ENCODE measurements at regions not wholly inside any gene's neighbourhood (a gene's known extent, or its start where the extent isn't known, plus 50 kb on each side); places are given as distances from the start of the nearest gene placed in this dataset.

DNA sequence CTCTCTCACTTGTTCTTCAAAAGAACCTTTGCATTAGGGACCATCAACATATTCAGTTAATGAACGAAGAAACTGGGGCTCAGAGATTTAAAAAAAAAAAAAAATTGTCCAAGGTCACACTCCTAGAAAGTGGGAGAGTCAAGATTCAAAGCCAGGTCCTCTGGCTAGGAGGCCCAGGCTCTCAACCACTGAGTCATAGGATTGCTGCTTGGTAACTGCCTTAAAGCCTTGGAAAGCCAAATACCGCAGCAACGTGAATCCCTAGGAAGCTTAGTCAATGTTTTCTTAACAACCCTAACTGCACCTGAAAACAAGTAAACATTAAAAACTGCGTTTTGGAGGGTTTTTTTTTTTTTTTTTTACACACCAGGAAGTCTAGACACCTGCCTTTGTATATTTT lies 156.8 kb downstream of the WNT5A start:
- no peak for TF ChIP-seq POLR2A (IDR thresholded peaks at IDR 0.05)
- no peak for TF ChIP-seq POLR2AphosphoS5 (IDR thresholded peaks at IDR 0.05)
- TF ChIP-seq, protein P1, sequence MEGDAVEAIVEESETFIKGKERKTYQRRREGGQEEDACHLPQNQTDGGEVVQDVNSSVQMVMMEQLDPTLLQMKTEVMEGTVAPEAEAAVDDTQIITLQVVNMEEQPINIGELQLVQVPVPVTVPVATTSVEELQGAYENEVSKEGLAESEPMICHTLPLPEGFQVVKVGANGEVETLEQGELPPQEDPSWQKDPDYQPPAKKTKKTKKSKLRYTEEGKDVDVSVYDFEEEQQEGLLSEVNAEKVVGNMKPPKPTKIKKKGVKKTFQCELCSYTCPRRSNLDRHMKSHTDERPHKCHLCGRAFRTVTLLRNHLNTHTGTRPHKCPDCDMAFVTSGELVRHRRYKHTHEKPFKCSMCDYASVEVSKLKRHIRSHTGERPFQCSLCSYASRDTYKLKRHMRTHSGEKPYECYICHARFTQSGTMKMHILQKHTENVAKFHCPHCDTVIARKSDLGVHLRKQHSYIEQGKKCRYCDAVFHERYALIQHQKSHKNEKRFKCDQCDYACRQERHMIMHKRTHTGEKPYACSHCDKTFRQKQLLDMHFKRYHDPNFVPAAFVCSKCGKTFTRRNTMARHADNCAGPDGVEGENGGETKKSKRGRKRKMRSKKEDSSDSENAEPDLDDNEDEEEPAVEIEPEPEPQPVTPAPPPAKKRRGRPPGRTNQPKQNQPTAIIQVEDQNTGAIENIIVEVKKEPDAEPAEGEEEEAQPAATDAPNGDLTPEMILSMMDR (IDR thresholded peaks at IDR 0.05) = no peak
- Histone ChIP-seq H3K27me3 (no peaks in the 10 kb centered on the region), H3K9me3 (no peaks in the 10 kb centered on the region), H3K27ac (no peak overlapping the region), H3K36me3 (no peaks in the 10 kb centered on the region), H3K4me1 (no peaks in the 10 kb centered on the region), H3K4me3 (no peak overlapping the region)
- intact Hi-C loops (cut with DNase I; ENCODE audit: low total_unique reads) = no loop called here
- peak in 1 of 2 donors; percentile 19 for DNase-seq (ENCODE audit: low spot score in 2 of 2)

DNA sequence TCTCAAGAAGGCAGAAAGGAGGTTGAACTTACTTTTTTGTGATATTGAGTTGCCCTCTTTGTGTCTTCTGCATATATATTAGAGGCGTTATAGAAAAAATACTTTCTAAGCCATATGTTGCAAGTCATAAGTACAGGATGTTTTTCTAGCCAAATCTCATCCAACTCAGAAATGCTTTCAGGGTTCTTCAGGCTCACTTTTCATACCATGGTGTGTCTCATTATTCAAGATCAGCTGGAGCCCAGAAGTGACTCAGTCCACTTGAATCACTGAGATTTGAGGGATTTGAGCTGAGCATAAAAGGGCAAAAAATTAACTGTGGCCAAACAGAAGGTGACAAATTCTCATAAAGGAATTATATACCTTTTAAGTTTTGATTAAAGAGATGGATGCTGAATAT lies 157.3 kb downstream of the WNT5A start:
- Histone ChIP-seq H3K4me3 (no peak overlapping the region), H3K27ac (no peak overlapping the region), H3K9me3 (no peaks in the 10 kb centered on the region), H3K36me3 (no peaks in the 10 kb centered on the region), H3K4me1 (no peaks in the 10 kb centered on the region), H3K27me3 (no peaks in the 10 kb centered on the region)
- DNase-seq (ENCODE audit: low spot score in 2 of 2) = no peak
- no peak for TF ChIP-seq POLR2A (IDR thresholded peaks at IDR 0.05)
- TF ChIP-seq POLR2AphosphoS5 (IDR thresholded peaks at IDR 0.05) = no peak
- TF ChIP-seq, protein P1 (IDR thresholded peaks at IDR 0.05) = no peak
- intact Hi-C loops (cut with DNase I; ENCODE audit: low total_unique reads) = no loop called here

DNA sequence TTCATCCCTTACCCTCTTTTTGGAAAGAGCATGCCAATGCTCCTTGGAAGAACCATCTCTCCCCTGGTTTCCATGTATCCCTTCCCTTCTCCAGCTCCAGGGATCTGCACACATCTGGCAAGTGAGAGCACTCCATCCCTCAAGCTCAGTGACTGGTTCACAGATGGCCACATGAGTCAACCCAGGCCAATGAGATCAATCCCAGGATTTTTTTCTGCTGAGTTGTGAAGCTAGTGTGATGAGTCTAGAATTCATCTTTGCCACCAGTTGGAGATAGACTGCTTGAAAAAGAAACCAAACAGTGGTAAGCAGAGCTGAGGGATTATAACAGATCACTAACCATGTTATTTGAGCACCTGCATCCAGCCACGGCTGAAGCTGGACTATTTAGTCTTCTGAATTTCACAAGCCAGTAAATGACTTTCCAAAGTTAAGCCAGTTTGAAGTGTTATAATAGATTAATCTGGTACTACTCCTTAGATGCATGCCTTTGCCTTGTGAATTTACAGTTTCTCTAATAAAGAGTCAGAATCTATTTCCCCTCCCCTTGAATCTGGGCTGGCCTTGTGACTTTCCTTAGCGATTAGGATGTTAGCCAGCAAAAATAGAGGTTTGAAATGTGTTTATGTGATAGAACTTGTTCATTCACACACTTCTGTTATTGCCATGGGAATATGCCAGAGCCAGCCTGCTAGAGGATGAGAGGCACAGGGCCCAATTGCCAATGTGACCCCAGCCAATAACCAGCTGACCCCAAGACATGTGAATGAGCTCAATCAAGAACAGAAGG lies 159.8 kb downstream of the WNT5A start:
- Histone ChIP-seq H3K27ac (no peak overlapping the region), H3K36me3 (no peaks in the 10 kb centered on the region), H3K27me3 (no peaks in the 10 kb centered on the region), H3K4me1 (no peaks in the 10 kb centered on the region), H3K4me3 (no peak overlapping the region), H3K9me3 (no peaks in the 10 kb centered on the region)
- TF ChIP-seq POLR2A (IDR thresholded peaks at IDR 0.05) (no peak), POLR2AphosphoS5 (IDR thresholded peaks at IDR 0.05) (no peak)
- TF ChIP-seq, protein P1 (IDR thresholded peaks at IDR 0.05) = no peak
- intact Hi-C loops (cut with DNase I; ENCODE audit: low total_unique reads) = no loop called here
- DNase-seq (ENCODE audit: low spot score in 2 of 2) = no peak

DNA sequence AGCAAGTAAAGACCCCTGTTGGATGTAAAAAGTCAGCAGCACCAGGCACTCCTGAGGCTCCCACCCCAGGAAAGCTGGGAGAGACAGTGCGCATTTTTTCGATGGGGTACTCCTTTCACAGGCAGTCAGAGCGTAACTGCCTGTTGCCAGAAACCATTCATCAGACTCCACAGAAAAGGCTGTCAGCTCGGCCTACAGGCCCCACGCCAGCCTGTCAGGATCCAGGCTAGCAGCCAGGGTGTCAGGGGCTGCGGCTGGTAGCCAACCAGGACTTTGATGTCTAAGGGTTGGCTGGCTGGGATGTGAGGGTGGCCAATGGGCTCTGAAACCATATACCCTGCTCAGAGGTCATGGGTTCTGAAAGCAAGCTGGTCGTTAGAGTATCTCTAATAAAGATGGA lies 164.5 kb downstream of the WNT5A start:
- intact Hi-C loops (cut with DNase I; ENCODE audit: low total_unique reads) = no loop called here
- Histone ChIP-seq H3K27me3 (no peaks in the 10 kb centered on the region), H3K4me3 (no peak overlapping the region), H3K36me3 (no peaks in the 10 kb centered on the region), H3K9me3 (no peaks in the 10 kb centered on the region), H3K27ac (no peak overlapping the region), H3K4me1 (no peaks in the 10 kb centered on the region)
- TF ChIP-seq, protein P1 (IDR thresholded peaks at IDR 0.05) = no peak
- TF ChIP-seq POLR2AphosphoS5 (IDR thresholded peaks at IDR 0.05) (no peak), POLR2A (IDR thresholded peaks at IDR 0.05) (no peak)
- DNase-seq (ENCODE audit: low spot score in 2 of 2) = no peak

DNA sequence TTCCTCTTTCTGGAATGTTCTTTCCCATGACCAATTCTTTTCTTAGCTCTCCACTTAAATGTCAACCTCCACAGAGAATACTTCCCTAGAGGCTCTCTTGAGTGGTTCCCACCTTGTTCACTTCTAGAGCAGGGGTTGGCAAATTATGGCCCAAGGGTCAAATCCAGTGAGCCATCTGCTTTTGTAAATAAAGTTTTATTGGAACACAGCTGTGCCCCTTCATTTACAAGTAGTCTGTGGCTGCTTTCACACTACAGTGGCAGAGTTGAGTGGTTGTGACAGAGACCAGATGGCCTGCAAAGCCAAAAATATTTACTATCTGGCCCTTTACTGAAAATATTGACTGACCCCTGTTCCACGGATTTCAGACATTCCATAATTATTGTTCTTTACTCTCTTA lies 166.2 kb downstream of the WNT5A start:
- H3K9me3 ChIP-seq = no peaks in the 10 kb centered on the region
- H3K27me3 ChIP-seq = no peaks in the 10 kb centered on the region
- no peaks in the 10 kb centered on the region for H3K4me1 ChIP-seq
- no peak for DNase-seq (ENCODE audit: low spot score in 2 of 2)
- intact Hi-C loops (cut with DNase I; ENCODE audit: low total_unique reads) = no loop called here
- TF ChIP-seq, protein P1 (IDR thresholded peaks at IDR 0.05) = no peak
- TF ChIP-seq POLR2A (IDR thresholded peaks at IDR 0.05) (no peak), POLR2AphosphoS5 (IDR thresholded peaks at IDR 0.05) (no peak)
- H3K27ac ChIP-seq = no peak overlapping the region
- no peaks in the 10 kb centered on the region for H3K36me3 ChIP-seq
- no peak overlapping the region for H3K4me3 ChIP-seq
